Heart right ventricle (tissue), 16 donors: ENCODE measurements at regions not wholly inside any gene's neighbourhood (a gene's known extent, or its start where the extent isn't known, plus 50 kb on each side); places are given as distances from the start of the nearest gene placed in this dataset.

Experiments used
- ATAC-seq, 8 donors: fragments of 200-7000 bp; cut with Tn5 transposase; one replicate each; pipeline ENCODE4 v1.9.1; 2020; ENCODE audit warnings: mild to moderate bottlenecking in 8 of 8, moderate library complexity in 8 of 8, moderate number of reproducible peaks in 1 of 8
- DNase-seq, 2 donors: peaks; one replicate each; pipeline ENCODE4 v3.0.0-alpha.2; 2020
- H3K27ac ChIP-seq, 10 donors: fragments of 200-600 bp; sonication (generic) in 2 of 10; one replicate each; pipeline versions ENCODE4 v1.5.0 to v1.8.0; 2020 to 2022; ENCODE audit warnings: mild to moderate bottlenecking in 3 of 10
- H3K27me3 ChIP-seq, 7 donors: fragments of 200-600 bp; one replicate each; pipeline ENCODE4 v1.8.0; 2021 to 2022; ENCODE audit warnings: mild to moderate bottlenecking in 2 of 7
- H3K36me3 ChIP-seq, 9 donors: fragments of 200-600 bp; sonication (generic) in 1 of 9; one replicate each; pipeline versions ENCODE4 v1.5.0 to v1.8.0; 2020 to 2022; ENCODE audit warnings: mild to moderate bottlenecking in 2 of 9
- H3K4me1 ChIP-seq, 9 donors: fragments of 200-600 bp; sonication (generic) in 1 of 9; one replicate each; pipeline versions ENCODE4 v1.5.0 to v1.8.0; 2020 to 2022; ENCODE audit warnings: mild to moderate bottlenecking in 4 of 9
- H3K4me3 ChIP-seq, 10 donors: fragments of 200-600 bp; sonication (generic) in 2 of 10; one replicate each; pipeline versions ENCODE4 v1.5.0 to v1.8.0; 2020 to 2022; ENCODE audit warnings: mild to moderate bottlenecking in 7 of 10, moderate library complexity in 2 of 10
- H3K9me3 ChIP-seq, 11 donors: fragments of 200-600 bp in 10 of 11; sonication (generic) in 2 of 11; one replicate each; pipeline versions ENCODE4 v1.5.0 to v1.8.0; 2013 to 2022; ENCODE audit warnings: mild to moderate bottlenecking in 2 of 11, control low read depth in 1 of 11, moderate library complexity in 1 of 11
- CTCF ChIP-seq, 9 donors: fragments of 200-600 bp; sonication (generic) in 2 of 9; IDR thresholded peaks; one replicate each; pipeline versions ENCODE4 v1.5.0 to v1.8.0; 2021 to 2022; ENCODE audit warnings: antibody characterized with exemption in 9 of 9, mild to moderate bottlenecking in 5 of 9, moderate library complexity in 1 of 9
- WGBS, 2 donors: extraction: QIAGEN DNeasy Blood & Tissue Kit; methylation state at CpG; one replicate each; pipeline ENCODE4 v1.1.7; 2013; ENCODE audit warnings: inconsistent platforms in 1 of 2; 5-methylcytosine and 5-hydroxymethylcytosine counted together
- intact Hi-C, 10 donors: fragments of 100-400 bp; cut with DNase I; formaldehyde crosslinking; loops; one replicate each; pipeline versions ENCODE4 v1.11.1 to v1.14.2; 2022
- donor health status: Arrhythmogenic right ventricular cardiomyopathy.
- donor health status: ischemic (EF 13 %, LVEDD 7.1; RV severe dilation, severe dysfunction).
- donor health status: healthy with polysubstance abuse.
- donor health status: DM: no; HTN: yes; CAD: no.
- donor health status: DM: no; HTN: no; CAD: no.
- donor health status: ischemic (EF 25% LVEDD 6.9; RV normal size, moderate dysfunction).
- donor health status: ischemic (EF 25% LVEDD 5.7; RV mildly dilated, moderate dysfunction).
- donor health status: healthy.
- donor health status: DM: yes; HTN: yes; CAD: no.
- donor health status: Ischemic cardiomyopathy.
- donor health status: ischemic (EF 35%, LVEDD 5.7; RV mildly dilated, moderate dysfunction).
- donor health status: nonischemic (EF 11% LVEDD 7.7; RV severe dilation, severe dysfunction).
- donor health status: DM: yes; HTN: yes; CAD: no.
- donor health status: PGD.
- donor health status: ischemic (EF 29% LVEDD 5.4; RV normal size, mild dysfunction).
- donor health status: nonischemic (EF 23%, LVEDD 6.1; RV moderate dilation, normal function).

DNA sequence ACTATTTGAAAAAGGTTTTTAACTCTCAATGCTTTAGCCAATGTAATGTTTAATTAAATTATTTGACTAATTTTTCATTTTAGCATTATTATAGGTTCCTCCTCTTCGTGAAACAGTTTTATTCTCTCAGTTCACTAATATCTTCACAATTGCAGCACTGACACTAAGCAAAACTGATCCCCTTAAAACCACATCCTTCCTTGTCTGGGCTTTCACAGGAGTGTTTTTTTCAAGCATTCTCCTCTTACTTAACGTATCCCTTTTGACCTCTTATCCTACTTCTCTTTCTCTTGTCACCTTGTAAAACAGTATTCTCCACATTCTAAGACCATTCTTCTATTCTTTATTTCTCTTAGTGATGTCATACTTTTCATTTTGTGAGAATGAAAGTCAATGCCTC lies 112.8 kb downstream of the DSC3 start:
- DNase-seq (no peak), ATAC-seq (no peak)
- intact Hi-C loops, result no loop called here
- Histone ChIP-seq H3K9me3 (no peaks in the 10 kb centered on the region), H3K27ac (no peak overlapping the region), H3K4me3 (no peak overlapping the region), H3K27me3 (no peaks in the 10 kb centered on the region), H3K36me3 (no peaks in the 10 kb centered on the region), H3K4me1 (peaks cover 0 to 7% (median 0%) of the 10 kb centered on the region in 9 donors)
- WGBS, 2 donors, result 62 to 79% methylated on average over 2 of the region's 2 CpGs
- TF ChIP-seq CTCF (IDR thresholded peaks at IDR 0.05), result no peak

DNA sequence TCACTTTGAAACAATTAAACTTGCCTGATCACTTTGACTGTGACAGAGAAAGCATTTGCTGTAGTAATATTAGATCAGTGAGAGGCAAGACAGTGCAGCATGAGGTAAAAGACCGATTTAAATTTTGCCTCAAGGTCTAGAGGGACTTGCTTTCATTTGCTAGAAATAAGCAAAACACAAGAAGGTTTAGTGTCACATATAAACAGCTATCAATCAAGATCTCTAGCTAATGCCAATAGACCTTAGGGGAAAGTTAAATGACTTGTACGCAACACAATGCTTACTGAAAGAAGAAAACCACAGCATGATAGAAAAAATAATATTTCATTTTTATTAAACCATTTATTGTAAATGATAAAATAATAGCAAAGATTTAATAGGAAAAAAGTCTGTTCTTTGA lies 113.5 kb downstream of the DSC3 start:
- peaks cover 0 to 7% (median 0%) of the 10 kb centered on the region in 9 donors for H3K4me1 ChIP-seq
- no peak for TF ChIP-seq CTCF (IDR thresholded peaks at IDR 0.05)
- H3K36me3 ChIP-seq, result no peaks in the 10 kb centered on the region
- DNase-seq (no peak), ATAC-seq (no peak)
- no peak overlapping the region for H3K4me3 ChIP-seq
- H3K27me3 ChIP-seq, result no peaks in the 10 kb centered on the region
- no peaks in the 10 kb centered on the region for H3K9me3 ChIP-seq
- no peak overlapping the region for H3K27ac ChIP-seq
- intact Hi-C loops, result no loop called here
- 74 to 84% methylated on average over 2 of the region's 2 CpGs for WGBS, 2 donors

GRCh38 chr18:30927517-30928075 lies 114.9 kb downstream of the DSC3 start:
- no peaks in the 10 kb centered on the region for H3K9me3 ChIP-seq
- WGBS, 2 donors, result 76 to 87% methylated on average over 5 of the region's 5 CpGs
- no peak for TF ChIP-seq CTCF (IDR thresholded peaks at IDR 0.05)
- DNase-seq (no peak), ATAC-seq (no peak)
- no peaks in the 10 kb centered on the region for H3K36me3 ChIP-seq
- no peak overlapping the region for H3K27ac ChIP-seq
- peaks cover 0 to 7% (median 0%) of the 10 kb centered on the region in 9 donors for H3K4me1 ChIP-seq
- H3K27me3 ChIP-seq, result no peaks in the 10 kb centered on the region
- no peak overlapping the region for H3K4me3 ChIP-seq
- intact Hi-C loops, result no loop called here

DNA sequence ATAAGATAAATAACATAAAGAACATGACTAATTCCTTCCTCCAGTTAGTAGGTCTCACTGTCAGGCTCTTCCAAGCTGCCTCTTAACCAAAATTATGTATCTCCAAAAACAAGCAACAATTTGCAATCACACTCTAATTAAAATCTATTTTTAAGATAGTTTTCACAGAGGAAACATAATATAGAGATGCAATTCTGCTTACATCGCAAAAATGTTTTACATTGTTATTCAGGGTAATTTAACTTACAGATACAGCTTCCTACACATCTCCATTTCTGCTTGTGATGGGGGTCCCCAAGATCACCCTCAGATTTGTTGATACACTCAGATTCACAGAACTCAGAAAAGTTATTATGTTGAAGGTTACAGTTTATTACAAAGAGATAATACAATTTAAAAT lies 115.5 kb downstream of the DSC3 start:
- no peak for TF ChIP-seq CTCF (IDR thresholded peaks at IDR 0.05)
- ATAC-seq, result no peak
- Histone ChIP-seq H3K9me3 (no peaks in the 10 kb centered on the region), H3K27me3 (no peaks in the 10 kb centered on the region), H3K36me3 (no peaks in the 10 kb centered on the region), H3K4me3 (no peak overlapping the region), H3K4me1 (peaks cover 0 to 7% (median 0%) of the 10 kb centered on the region in 9 donors), H3K27ac (no peak overlapping the region)
- intact Hi-C loops, result no loop called here
- no peak for DNase-seq
- 89 to 99% methylated on average over 1 of the region's 1 CpG for WGBS, 2 donors
